BLaER1 treated with 17β-estradiol and CSF1 and Interleukin-3, amounts not matched to agents 10 nM and 100 nM (cell line): ENCODE measurements at regions not wholly inside any gene's neighbourhood (a gene's known extent, or its start where the extent isn't known, plus 50 kb on each side); places are given as distances from the start of the nearest gene placed in this dataset.
"Not testable (repeated sequence)": the region's sequence is repeated elsewhere in the genome, so short reads cannot be mapped to it uniquely, and the experiment has no call there.

Source experiments
- H3K27ac ChIP-seq, 11 experiments: shearing (Covaris generic); formaldehyde crosslinking; 2 replicates each; pipeline ENCODE4 v1.8.1; 2022
- H3K27me3 ChIP-seq, 11 experiments: shearing (Covaris generic); formaldehyde crosslinking; 2 replicates each; pipeline ENCODE4 v1.8.1; 2022
- H3K36me3 ChIP-seq, 11 experiments: shearing (Covaris generic); formaldehyde crosslinking; 2 replicates each; pipeline ENCODE4 v1.8.1; 2022
- H3K4me1 ChIP-seq, 10 experiments: shearing (Covaris generic); formaldehyde crosslinking; 2 replicates each; pipeline ENCODE4 v1.8.1; 2022
- H3K4me2 ChIP-seq, 11 experiments: shearing (Covaris generic); formaldehyde crosslinking; 2 replicates each; pipeline ENCODE4 v1.8.1; 2022
- H3K4me3 ChIP-seq, 10 experiments: shearing (Covaris generic); formaldehyde crosslinking; 2 replicates each; pipeline ENCODE4 v1.8.1; 2022
- H3K9ac ChIP-seq, 11 experiments: shearing (Covaris generic); formaldehyde crosslinking; 2 replicates each; pipeline ENCODE4 v1.8.1; 2022
- H3K9me3 ChIP-seq, 11 experiments: shearing (Covaris generic); formaldehyde crosslinking; replicated peaks in 1 of 11; 2 replicates each; pipeline ENCODE4 v1.8.1; 2022
- H4K20me1 ChIP-seq, 11 experiments: shearing (Covaris generic); formaldehyde crosslinking; 2 replicates each; pipeline ENCODE4 v1.8.1; 2022
- Cebpa-rat ChIP-seq, 11 experiments: shearing (Covaris generic); IDR thresholded peaks; 2 replicates each; pipeline ENCODE4 v1.8.1; 2022

DNA sequence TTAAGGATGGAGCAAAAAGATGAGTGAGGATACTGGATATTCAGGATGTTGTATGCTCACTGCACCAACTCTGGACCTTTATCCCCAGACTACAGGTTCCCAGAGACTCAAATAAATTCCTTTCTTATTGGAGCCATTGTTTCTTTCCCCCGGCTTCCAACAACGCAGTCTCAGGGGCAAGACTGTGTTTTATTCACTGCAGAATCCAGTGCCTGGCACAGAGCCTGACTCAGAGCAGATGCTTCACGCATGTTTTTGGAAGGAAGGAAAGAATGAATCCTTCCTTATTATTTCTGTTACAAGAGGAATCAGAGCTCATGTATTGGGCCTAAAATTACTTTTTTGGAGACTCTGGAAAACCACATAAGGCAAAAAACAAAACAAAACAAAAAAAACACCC is 96.0 kb upstream of the VGLL4 start:
- H4K20me1 ChIP-seq: no peaks in the 10 kb centered on the region

DNA sequence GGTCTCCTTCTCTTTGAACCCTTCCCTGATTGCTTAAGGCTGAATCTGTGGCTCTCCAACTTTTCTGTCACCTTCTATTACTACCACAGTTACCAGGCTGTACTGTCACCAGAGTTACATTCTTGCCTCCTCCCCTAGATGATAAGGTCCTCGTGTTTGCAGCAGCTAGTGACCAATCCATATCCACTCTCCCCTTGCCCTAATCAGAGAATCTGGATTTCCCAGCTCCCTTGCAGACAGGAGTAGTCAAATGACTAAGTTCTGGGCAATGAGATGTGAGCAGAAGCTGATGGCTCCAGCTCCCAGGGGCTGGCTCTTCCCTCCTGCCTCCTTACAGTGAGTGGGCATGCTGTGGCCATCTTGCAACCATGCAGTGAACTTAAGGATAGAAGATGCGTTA is 95.4 kb upstream of the VGLL4 start:
- no peak overlapping the region for H3K27ac ChIP-seq
- H4K20me1 ChIP-seq: no peaks in the 10 kb centered on the region
- no peaks in the 10 kb centered on the region for H3K9me3 ChIP-seq
- no peaks in the 10 kb centered on the region for H3K27me3 ChIP-seq
- H3K4me2 ChIP-seq: no peak overlapping the region
- TF ChIP-seq Cebpa-rat (IDR thresholded peaks at IDR 0.05): no peak
- H3K4me1 ChIP-seq: no peaks in the 10 kb centered on the region
- H3K36me3 ChIP-seq: no peaks in the 10 kb centered on the region
- no peak overlapping the region for H3K4me3 ChIP-seq
- H3K9ac ChIP-seq: no peak overlapping the region

More for the DNA sequence above, 96.0 kb upstream of the VGLL4 start:
- no peaks in the 10 kb centered on the region for H3K9me3 ChIP-seq
- no peaks in the 10 kb centered on the region for H3K4me1 ChIP-seq
- no peaks in the 10 kb centered on the region for H3K27me3 ChIP-seq
- no peak overlapping the region for H3K9ac ChIP-seq
- H3K4me3 ChIP-seq: no peak overlapping the region
- no peak for TF ChIP-seq Cebpa-rat (IDR thresholded peaks at IDR 0.05)
- H3K27ac ChIP-seq: no peak overlapping the region
- no peak overlapping the region for H3K4me2 ChIP-seq
- no peaks in the 10 kb centered on the region for H3K36me3 ChIP-seq

GRCh38 chr3:11737742-11738141 is 94.0 kb upstream of the VGLL4 start:
- Histone ChIP-seq H3K27ac (no peak overlapping the region), H3K4me1 (no peaks in the 10 kb centered on the region), H3K27me3 (no peaks in the 10 kb centered on the region), H3K9ac (no peak overlapping the region), H3K9me3 (no peaks in the 10 kb centered on the region), H4K20me1 (no peaks in the 10 kb centered on the region), H3K36me3 (no peaks in the 10 kb centered on the region), H3K4me3 (no peak overlapping the region), H3K4me2 (no peak overlapping the region)
- TF ChIP-seq Cebpa-rat (IDR thresholded peaks at IDR 0.05): no peak

- H3K27me3 ChIP-seq: no peaks in the 10 kb centered on the region
- no peaks in the 10 kb centered on the region for H3K9me3 ChIP-seq
- H3K4me3 ChIP-seq: no peak overlapping the region
- H4K20me1 ChIP-seq: no peaks in the 10 kb centered on the region
- TF ChIP-seq Cebpa-rat (IDR thresholded peaks at IDR 0.05): no peak
- no peaks in the 10 kb centered on the region for H3K4me1 ChIP-seq
- H3K9ac ChIP-seq: no peak overlapping the region
- H3K4me2 ChIP-seq: no peak overlapping the region
- no peak overlapping the region for H3K27ac ChIP-seq
- no peaks in the 10 kb centered on the region for H3K36me3 ChIP-seq
Measured at GRCh38 chr3:11736136-11736833, 92.6 kb upstream of the VGLL4 start.

DNA sequence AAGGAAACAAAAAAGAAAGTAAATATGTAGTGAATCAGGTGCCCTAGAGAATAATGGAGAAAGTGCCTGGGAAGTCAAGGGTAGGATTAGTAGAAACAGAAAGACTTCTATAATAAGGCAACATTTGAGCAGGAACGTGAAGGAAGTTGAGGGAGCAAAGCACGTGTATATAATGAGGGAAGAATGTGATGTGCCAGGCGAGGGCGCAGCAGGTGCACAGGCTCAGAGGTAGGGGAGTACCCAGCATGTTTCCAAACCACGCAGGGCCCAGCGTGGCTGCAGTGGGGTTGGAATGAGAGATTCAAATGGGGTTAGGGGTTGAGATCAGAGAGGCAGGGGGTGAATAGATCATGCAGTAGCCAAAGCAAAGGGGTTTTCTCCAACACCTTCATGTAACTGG is 91.9 kb upstream of the VGLL4 start:
- TF ChIP-seq Cebpa-rat (IDR thresholded peaks at IDR 0.05): no peak
- H3K4me3 ChIP-seq: no peak overlapping the region
- no peak overlapping the region for H3K4me2 ChIP-seq
- no peak overlapping the region for H3K27ac ChIP-seq
- H3K4me1 ChIP-seq: no peaks in the 10 kb centered on the region
- H3K27me3 ChIP-seq: no peaks in the 10 kb centered on the region
- H3K9me3 ChIP-seq: no peaks in the 10 kb centered on the region
- H3K36me3 ChIP-seq: no peaks in the 10 kb centered on the region
- no peak overlapping the region for H3K9ac ChIP-seq
- H4K20me1 ChIP-seq: no peaks in the 10 kb centered on the region

- H3K27me3 ChIP-seq, H3K27ac ChIP-seq, H4K20me1 ChIP-seq, H3K9ac ChIP-seq, H3K36me3 ChIP-seq, H3K4me3 ChIP-seq, H3K4me1 ChIP-seq, H3K9me3 ChIP-seq, H3K4me2 ChIP-seq: not testable (repeated sequence)
Measured at GRCh38 chr3:11735111-11735510, 91.4 kb upstream of the VGLL4 start.

DNA sequence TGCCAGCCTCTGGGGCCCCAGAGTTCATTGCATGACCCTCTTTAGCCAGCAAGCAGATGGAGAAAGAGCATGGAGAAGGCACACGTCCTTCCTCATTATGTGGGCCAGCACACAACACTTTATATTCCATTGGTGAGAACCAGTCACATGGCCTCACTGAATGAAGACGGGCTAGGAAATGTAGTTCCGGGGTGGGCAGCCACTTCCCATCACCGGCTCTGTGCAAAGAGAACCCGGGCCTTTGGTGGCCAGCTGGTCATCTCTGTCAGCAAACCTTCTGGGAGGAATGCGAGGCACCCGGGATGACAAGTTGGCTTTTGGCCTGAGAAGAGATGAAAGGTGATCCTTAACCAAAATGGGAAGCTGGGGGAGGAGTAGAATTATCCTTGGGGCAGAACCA is 90.2 kb upstream of the VGLL4 start:
- no peak for TF ChIP-seq Cebpa-rat (IDR thresholded peaks at IDR 0.05)
- H3K9me3 ChIP-seq: no peaks in the 10 kb centered on the region
- H3K4me2 ChIP-seq: no peak overlapping the region
- no peak overlapping the region for H3K9ac ChIP-seq
- H3K36me3 ChIP-seq: no peaks in the 10 kb centered on the region
- H3K4me3 ChIP-seq: no peak overlapping the region
- no peaks in the 10 kb centered on the region for H4K20me1 ChIP-seq
- no peaks in the 10 kb centered on the region for H3K4me1 ChIP-seq
- no peak overlapping the region for H3K27ac ChIP-seq
- no peaks in the 10 kb centered on the region for H3K27me3 ChIP-seq

DNA sequence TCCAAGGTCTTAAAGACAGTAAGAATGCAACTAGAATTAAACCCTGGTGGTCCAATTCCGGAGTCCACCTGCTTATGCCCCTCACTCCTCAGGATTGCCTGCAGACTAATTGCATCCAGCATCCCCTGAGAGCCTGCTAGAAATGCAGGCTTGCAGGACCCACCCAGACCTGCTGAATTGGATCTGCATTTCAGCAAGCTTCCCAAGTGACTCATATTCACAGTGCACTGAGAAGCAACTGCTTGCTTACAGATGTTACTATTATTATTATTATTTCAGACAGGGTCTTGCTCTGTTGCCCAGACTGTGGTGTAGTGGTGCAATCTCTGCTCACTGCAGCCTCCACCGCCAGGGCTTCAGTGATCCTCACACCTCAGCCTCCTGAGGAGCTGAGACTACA is 83.5 kb upstream of the VGLL4 start:
- Histone ChIP-seq H3K4me1 (peaks cover 0 to 10% (median 5%) of the 10 kb centered on the region in 10 experiments; a peak in 10 of 20 replicates), H3K36me3 (no peaks in the 10 kb centered on the region), H3K4me2 (no peak overlapping the region), H3K27ac (no peak overlapping the region), H4K20me1 (no peaks in the 10 kb centered on the region), H3K27me3 (peaks cover under 1 to 9% (median 2%) of the 10 kb centered on the region in 11 experiments; a peak in 18 of 22 replicates), H3K9ac (no peak overlapping the region), H3K4me3 (no peak overlapping the region), H3K9me3 (no peaks in the 10 kb centered on the region)
- no peak for TF ChIP-seq Cebpa-rat (IDR thresholded peaks at IDR 0.05)

DNA sequence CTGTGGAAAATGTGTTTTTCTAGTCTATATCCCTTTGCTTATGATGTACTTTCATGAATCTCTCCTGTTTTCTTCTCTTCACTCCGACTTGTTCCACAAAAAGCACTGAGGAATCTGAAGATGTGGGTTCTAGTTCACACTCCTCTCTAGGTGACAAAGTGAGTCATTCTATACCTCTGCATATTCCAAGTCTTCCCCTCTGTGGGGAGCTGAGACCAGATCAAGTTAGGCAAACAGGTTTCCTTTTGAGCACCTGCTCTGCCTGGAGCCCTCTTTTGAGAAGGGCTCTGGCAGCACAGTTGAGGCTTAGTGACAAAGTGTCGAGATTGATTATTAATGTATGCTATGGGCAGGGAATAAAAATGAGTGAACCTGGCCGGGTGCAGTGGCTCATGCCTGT is 82.4 kb upstream of the VGLL4 start:
- Histone ChIP-seq H3K36me3 (no peaks in the 10 kb centered on the region), H3K4me1 (peaks cover 0 to 12% (median 6%) of the 10 kb centered on the region in 10 experiments; a peak in 15 of 20 replicates), H4K20me1 (peaks cover 0 to under 1% (median 0%) of the 10 kb centered on the region in 11 experiments; a peak in 1 of 22 replicates), H3K9ac (no peak overlapping the region), H3K27ac (no peak overlapping the region), H3K4me2 (no peak overlapping the region), H3K4me3 (no peak overlapping the region), H3K27me3 (peaks cover 11 to 19% (median 13%) of the 10 kb centered on the region in 11 experiments), H3K9me3 (no peaks in the 10 kb centered on the region)
- TF ChIP-seq Cebpa-rat (IDR thresholded peaks at IDR 0.05): no peak

GRCh38 chr3:11725340-11725641 is 81.6 kb upstream of the VGLL4 start:
- peaks cover 0 to 18% (median 13%) of the 10 kb centered on the region in 10 experiments; a peak in 15 of 20 replicates for H3K4me1 ChIP-seq
- H3K27me3 ChIP-seq: peaks cover 12 to 28% (median 21%) of the 10 kb centered on the region in 11 experiments
- H4K20me1 ChIP-seq, H3K4me3 ChIP-seq, H3K27ac ChIP-seq, H3K36me3 ChIP-seq, H3K9ac ChIP-seq, H3K9me3 ChIP-seq: not testable (repeated sequence)
- peak overlapping the region in 1 of 11 experiments; percentile 1; a peak in 1 of 22 replicates for H3K4me2 ChIP-seq
